ENCODE measurements at regions not wholly inside any gene's neighbourhood (a gene's known extent, or its start where the extent isn't known, plus 50 kb on each side); places are given as distances from the start of the nearest gene placed in this dataset.

DNA sequence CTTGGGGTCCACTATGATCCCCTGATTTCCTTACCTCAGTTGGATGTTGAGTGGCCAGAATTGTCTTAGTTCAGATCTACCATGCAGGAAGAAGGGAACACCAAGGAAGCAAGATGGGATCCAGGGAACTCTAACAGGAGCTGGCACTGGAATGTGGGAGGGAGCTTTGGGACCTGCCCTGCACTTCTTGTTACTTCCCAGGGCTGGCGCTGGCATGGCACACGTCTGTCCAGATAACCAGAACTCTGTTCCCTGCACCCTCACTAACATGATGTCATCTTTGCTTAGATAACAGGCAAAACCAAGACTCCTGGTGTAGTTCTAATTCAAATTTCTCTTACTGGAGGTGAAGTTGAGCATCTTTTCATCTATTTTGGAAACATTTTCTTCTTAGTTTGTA, 550.0 kb downstream of the MN1 start:
- TF ChIP-seq, protein P1, sequence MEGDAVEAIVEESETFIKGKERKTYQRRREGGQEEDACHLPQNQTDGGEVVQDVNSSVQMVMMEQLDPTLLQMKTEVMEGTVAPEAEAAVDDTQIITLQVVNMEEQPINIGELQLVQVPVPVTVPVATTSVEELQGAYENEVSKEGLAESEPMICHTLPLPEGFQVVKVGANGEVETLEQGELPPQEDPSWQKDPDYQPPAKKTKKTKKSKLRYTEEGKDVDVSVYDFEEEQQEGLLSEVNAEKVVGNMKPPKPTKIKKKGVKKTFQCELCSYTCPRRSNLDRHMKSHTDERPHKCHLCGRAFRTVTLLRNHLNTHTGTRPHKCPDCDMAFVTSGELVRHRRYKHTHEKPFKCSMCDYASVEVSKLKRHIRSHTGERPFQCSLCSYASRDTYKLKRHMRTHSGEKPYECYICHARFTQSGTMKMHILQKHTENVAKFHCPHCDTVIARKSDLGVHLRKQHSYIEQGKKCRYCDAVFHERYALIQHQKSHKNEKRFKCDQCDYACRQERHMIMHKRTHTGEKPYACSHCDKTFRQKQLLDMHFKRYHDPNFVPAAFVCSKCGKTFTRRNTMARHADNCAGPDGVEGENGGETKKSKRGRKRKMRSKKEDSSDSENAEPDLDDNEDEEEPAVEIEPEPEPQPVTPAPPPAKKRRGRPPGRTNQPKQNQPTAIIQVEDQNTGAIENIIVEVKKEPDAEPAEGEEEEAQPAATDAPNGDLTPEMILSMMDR (IDR thresholded peaks at IDR 0.05), result no peak
- no peak for TF ChIP-seq POLR2A (IDR thresholded peaks at IDR 0.05)
- TF ChIP-seq POLR2AphosphoS5 (IDR thresholded peaks at IDR 0.05), result no peak

Measured in suprapubic skin (tissue), 4 donors.